CD8-positive, alpha-beta memory T cell (primary cell): ENCODE measurements at regions not wholly inside any gene's neighbourhood (a gene's known extent, or its start where the extent isn't known, plus 50 kb on each side); places are given as distances from the start of the nearest gene placed in this dataset.

Source experiments
- CTCF ChIA-PET: fragments of 350-600 bp; sonication (Branson Sonifier 250); formaldehyde crosslinking; loops from one replicate; lab custom pipeline; 2021; ENCODE audit warnings: antibody characterized with exemption; lab: Charles Lee
- POLR2A ChIA-PET: fragments of 350-600 bp; sonication (Branson Sonifier 250); formaldehyde crosslinking; loops from one replicate; lab custom pipeline; 2021; ENCODE audit warnings: antibody characterized with exemption; lab: Charles Lee
- DNase-seq, 5 donors: peaks; one replicate each; pipeline versions ENCODE4 v3.0.0 to v3.0.0-alpha.2; 2020 to 2022; ENCODE audit warnings: mixed read lengths in 1 of 5
- H3K27ac ChIP-seq: one replicate; pipeline ENCODE4 v1.7.0; 2013; ENCODE audit warnings: low read depth, mild to moderate bottlenecking, low read length, moderate library complexity
- H3K27me3 ChIP-seq: 2 replicates; pipeline ENCODE4 v1.7.0; 2013; ENCODE audit warnings: low read length, mild to moderate bottlenecking; ENCODE audit not compliant: insufficient read depth, poor library complexity, severe bottlenecking
- H3K36me3 ChIP-seq: 2 replicates; pipeline ENCODE4 v1.7.0; 2013; ENCODE audit warnings: mild to moderate bottlenecking, low read length, moderate library complexity; ENCODE audit not compliant: insufficient read depth
- H3K4me1 ChIP-seq: 2 replicates; pipeline ENCODE4 v1.7.0; 2013; ENCODE audit warnings: mild to moderate bottlenecking, low read length, moderate library complexity; ENCODE audit not compliant: insufficient read depth
- H3K4me3 ChIP-seq: 2 replicates; pipeline ENCODE4 v1.7.0; 2013; ENCODE audit warnings: mild to moderate bottlenecking, low read length
- H3K9me3 ChIP-seq: 2 replicates; pipeline ENCODE4 v1.7.0; 2013; ENCODE audit warnings: mild to moderate bottlenecking, low read length
- H3K27ac Mint-ChIP-seq, 8 donors: one replicate each; pipeline ENCODE4 v1.8.0; 2020 to 2021; ENCODE audit warnings: mixed read lengths in 8 of 8, mild to moderate bottlenecking in 6 of 8, inconsistent platforms in 3 of 8, moderate library complexity in 3 of 8
- H3K27me3 Mint-ChIP-seq, 2 donors: one replicate each; pipeline ENCODE4 v1.8.0; 2020 to 2021; ENCODE audit warnings: mixed read lengths in 2 of 2, mild to moderate bottlenecking in 1 of 2, moderate library complexity in 1 of 2
- H3K36me3 Mint-ChIP-seq, 3 donors: one replicate each; pipeline ENCODE4 v1.8.0; 2020 to 2021; ENCODE audit warnings: mixed read lengths in 3 of 3, inconsistent platforms in 1 of 3, mild to moderate bottlenecking in 1 of 3
- H3K4me1 Mint-ChIP-seq, 3 donors: one replicate each; pipeline ENCODE4 v1.8.0; 2020 to 2021; ENCODE audit warnings: mixed read lengths in 3 of 3, inconsistent platforms in 1 of 3, mild to moderate bottlenecking in 1 of 3
- H3K4me3 Mint-ChIP-seq, 7 donors: one replicate each; pipeline ENCODE4 v1.8.0; 2020 to 2021; ENCODE audit warnings: mixed read lengths in 7 of 7, mild to moderate bottlenecking in 6 of 7, moderate library complexity in 4 of 7, inconsistent platforms in 2 of 7
- H3K9me3 Mint-ChIP-seq, 5 donors: one replicate each; pipeline ENCODE4 v1.8.0; 2020 to 2022; ENCODE audit warnings: mixed read lengths in 5 of 5, mild to moderate bottlenecking in 3 of 5, moderate library complexity in 2 of 5, inconsistent platforms in 1 of 5

DNA sequence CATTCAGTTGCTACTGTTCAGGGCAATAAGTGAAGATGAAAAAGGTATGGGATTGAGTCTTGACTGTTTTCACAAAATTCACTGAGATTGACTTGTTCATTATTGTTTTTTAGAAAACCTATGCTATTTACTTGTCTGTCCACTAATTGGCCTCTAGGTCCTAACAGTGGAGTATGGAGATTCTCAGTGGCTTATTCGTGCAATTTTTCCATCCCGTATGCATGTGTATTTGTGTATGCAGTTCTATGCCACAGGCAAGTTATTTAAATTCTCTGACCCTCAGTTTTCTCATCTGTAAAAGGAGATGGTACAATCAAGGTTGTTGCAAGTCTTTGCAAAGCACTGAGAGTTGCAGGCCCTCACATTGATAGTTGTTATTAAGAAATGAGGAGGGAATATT lies 151.0 kb downstream of the BBOX1 start:
- H3K27me3 Mint-ChIP-seq = peaks cover 6 to 20% of the 10 kb centered on the region in 2 donors
- no peaks in the 10 kb centered on the region for H3K36me3 Mint-ChIP-seq
- Histone ChIP-seq H3K4me1 (no peaks in the 10 kb centered on the region), H3K4me3 (no peak overlapping the region), H3K27me3 (no peaks in the 10 kb centered on the region), H3K9me3 (no peaks in the 10 kb centered on the region), H3K27ac (no peak overlapping the region), H3K36me3 (no peaks in the 10 kb centered on the region)
- no peak for DNase-seq
- H3K9me3 Mint-ChIP-seq = no peaks in the 10 kb centered on the region
- ChIA-PET POLR2A (no interaction called here), CTCF (no interaction called here)
- no peak overlapping the region for H3K4me3 Mint-ChIP-seq
- H3K4me1 Mint-ChIP-seq = no peaks in the 10 kb centered on the region
- no peak overlapping the region for H3K27ac Mint-ChIP-seq

DNA sequence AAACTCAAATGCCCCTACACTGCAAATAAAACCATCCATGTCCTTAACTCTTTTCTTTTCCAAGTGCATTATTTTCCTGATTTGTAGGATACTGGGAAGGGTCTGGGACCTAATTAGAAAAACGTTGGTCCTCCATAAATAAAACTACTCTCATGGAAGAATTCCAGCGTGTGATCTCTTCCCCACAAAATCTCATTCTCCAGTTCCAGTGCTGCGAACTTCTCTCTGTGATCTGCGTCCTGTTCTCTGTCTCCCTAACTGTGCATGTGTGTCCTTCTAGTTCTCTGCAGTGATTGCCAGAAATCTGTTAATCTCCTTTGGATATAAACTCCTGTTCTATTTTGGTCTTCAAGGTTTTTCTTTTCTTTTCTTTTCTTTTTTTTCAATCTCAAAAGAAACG lies 148.1 kb downstream of the BBOX1 start:
- H3K4me3 Mint-ChIP-seq = peak overlapping the region in 1 of 7 donors; percentile 24
- no peaks in the 10 kb centered on the region for H3K36me3 Mint-ChIP-seq
- CTCF ChIA-PET = no interaction called here

DNA sequence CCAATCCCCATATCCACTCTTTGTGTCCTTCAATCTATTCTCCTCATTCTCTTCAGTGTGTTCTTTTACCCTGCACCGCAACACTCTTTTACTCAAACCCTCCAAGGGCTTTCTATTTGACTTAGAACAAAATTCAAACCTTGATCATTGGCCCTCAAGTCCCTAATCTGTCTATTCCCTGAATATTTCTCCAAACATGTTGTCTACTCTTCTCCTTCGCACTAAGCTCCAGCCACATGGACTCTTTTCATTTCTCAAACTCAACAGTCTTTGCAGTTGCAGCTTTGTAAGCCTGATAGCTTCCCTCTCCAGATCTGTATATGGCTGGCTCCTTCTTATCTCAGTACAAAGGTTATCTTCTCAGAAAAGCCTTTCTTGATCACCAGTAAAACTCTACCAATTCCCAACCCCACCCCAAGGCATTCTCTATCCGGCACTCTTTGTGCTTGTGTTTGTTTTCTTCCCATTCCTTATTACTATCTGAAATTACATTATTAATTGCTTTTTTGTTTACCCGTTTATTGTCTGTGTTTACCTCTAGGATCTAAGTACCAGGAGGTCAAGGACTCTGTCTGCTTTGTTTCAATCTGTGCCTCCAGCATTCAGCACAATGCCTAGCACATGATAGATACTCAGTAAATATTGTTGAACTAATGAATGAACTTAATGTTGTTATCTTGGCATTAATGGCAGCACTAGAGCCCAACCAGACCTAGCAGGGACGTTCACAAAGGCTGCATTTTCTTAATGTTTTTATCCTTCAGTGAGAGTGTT lies 147.4 kb downstream of the BBOX1 start:
- Histone ChIP-seq H3K4me1 (no peaks in the 10 kb centered on the region), H3K27ac (no peak overlapping the region), H3K4me3 (no peak overlapping the region), H3K9me3 (no peaks in the 10 kb centered on the region), H3K27me3 (no peaks in the 10 kb centered on the region), H3K36me3 (no peaks in the 10 kb centered on the region)
- DNase-seq = no peak
- peaks cover 3 to 16% of the 10 kb centered on the region in 2 donors for H3K27me3 Mint-ChIP-seq
- H3K36me3 Mint-ChIP-seq = no peaks in the 10 kb centered on the region
- POLR2A ChIA-PET = no interaction called here
- CTCF ChIA-PET = no interaction called here
- H3K9me3 Mint-ChIP-seq = no peaks in the 10 kb centered on the region
- no peak overlapping the region for H3K4me3 Mint-ChIP-seq
- peak overlapping the region in 1 of 8 donors; percentile 23 for H3K27ac Mint-ChIP-seq
- no peaks in the 10 kb centered on the region for H3K4me1 Mint-ChIP-seq

More for the DNA sequence above, 148.1 kb downstream of the BBOX1 start:
- Mint-ChIP-seq H3K4me1 (no peaks in the 10 kb centered on the region), H3K9me3 (no peaks in the 10 kb centered on the region), H3K27me3 (peaks cover 3 to 16% of the 10 kb centered on the region in 2 donors), H3K27ac (no peak overlapping the region)
- DNase-seq = no peak
- Histone ChIP-seq H3K36me3 (no peaks in the 10 kb centered on the region), H3K4me1 (no peaks in the 10 kb centered on the region), H3K27me3 (no peaks in the 10 kb centered on the region), H3K9me3 (no peaks in the 10 kb centered on the region), H3K27ac (no peak overlapping the region), H3K4me3 (no peak overlapping the region)
- POLR2A ChIA-PET = no interaction called here

DNA sequence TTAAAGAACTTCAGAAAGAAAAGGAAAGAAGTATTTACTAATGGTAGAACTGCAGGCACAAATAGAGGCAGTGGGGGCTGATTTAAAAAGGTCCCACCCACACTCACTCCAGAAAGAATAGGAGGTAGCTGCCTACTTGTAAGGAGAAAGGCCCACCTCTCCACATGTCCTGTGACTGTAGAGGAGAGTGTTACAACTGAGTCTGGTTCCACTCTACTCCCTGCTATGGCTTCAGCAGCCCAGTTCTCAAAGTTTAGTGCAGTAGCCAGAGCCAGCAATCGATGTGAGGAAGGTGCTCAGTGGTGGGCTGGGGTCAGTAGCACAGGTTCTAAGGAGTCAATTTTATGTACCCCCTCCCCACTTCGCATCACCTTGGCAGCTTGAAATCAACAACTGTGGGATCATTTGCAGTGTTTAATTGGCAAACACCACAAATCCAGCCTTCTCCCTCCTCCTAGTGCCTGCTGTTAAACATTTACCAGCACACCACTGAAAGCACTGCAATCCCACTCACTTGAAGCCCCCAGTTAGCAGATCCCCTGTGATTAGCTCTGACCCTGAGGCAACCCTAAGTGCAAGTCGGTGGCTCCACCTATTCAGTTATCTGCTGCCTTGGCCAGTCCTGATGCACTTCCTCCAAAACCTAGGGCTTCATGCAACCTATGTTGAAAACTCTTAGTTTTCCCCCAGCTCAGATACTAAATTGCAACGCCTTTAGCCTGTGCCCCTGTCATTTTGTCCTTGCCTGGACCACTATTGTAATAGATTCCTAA lies 146.6 kb downstream of the BBOX1 start:
- CTCF ChIA-PET = no interaction called here
- no peaks in the 10 kb centered on the region for H3K36me3 Mint-ChIP-seq
- no peaks in the 10 kb centered on the region for H3K4me1 ChIP-seq
- no peak overlapping the region for H3K27ac Mint-ChIP-seq
- H3K4me1 Mint-ChIP-seq = no peaks in the 10 kb centered on the region
- no peak for DNase-seq
- peaks cover 6 to 16% of the 10 kb centered on the region in 2 donors for H3K27me3 Mint-ChIP-seq
- POLR2A ChIA-PET = no interaction called here
- H3K36me3 ChIP-seq = no peaks in the 10 kb centered on the region
- no peaks in the 10 kb centered on the region for H3K27me3 ChIP-seq
- no peaks in the 10 kb centered on the region for H3K9me3 Mint-ChIP-seq
- no peak overlapping the region for H3K4me3 ChIP-seq
- no peak overlapping the region for H3K4me3 Mint-ChIP-seq
- H3K27ac ChIP-seq = no peak overlapping the region
- no peaks in the 10 kb centered on the region for H3K9me3 ChIP-seq

DNA sequence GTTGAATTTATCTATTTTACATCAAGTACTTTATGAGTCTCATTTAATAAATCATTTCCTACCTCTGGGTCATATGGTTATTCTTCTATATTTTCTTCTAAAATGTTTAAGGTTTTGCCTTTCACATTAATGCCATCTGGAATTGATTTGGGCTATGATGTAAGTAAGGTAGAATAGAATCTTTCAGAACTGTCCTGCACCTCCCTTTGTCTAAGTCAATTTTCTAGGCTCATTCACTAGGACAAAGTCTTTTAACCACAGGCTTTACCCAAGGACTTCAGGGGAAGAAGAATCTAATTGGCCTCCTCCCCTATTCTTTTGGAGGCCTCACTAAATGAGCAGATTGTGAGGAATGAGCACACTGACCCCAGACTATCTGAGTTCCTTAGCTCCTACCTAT lies 146.0 kb downstream of the BBOX1 start:
- no peak overlapping the region for H3K27ac Mint-ChIP-seq
- Histone ChIP-seq H3K36me3 (no peaks in the 10 kb centered on the region), H3K4me3 (no peak overlapping the region), H3K4me1 (no peaks in the 10 kb centered on the region), H3K27me3 (no peaks in the 10 kb centered on the region), H3K27ac (no peak overlapping the region), H3K9me3 (no peaks in the 10 kb centered on the region)
- ChIA-PET CTCF (no interaction called here), POLR2A (no interaction called here)
- no peak for DNase-seq
- peaks cover 6 to 13% of the 10 kb centered on the region in 2 donors for H3K27me3 Mint-ChIP-seq
- no peak overlapping the region for H3K4me3 Mint-ChIP-seq
- H3K4me1 Mint-ChIP-seq = no peaks in the 10 kb centered on the region
- no peaks in the 10 kb centered on the region for H3K36me3 Mint-ChIP-seq
- H3K9me3 Mint-ChIP-seq = no peaks in the 10 kb centered on the region

DNA sequence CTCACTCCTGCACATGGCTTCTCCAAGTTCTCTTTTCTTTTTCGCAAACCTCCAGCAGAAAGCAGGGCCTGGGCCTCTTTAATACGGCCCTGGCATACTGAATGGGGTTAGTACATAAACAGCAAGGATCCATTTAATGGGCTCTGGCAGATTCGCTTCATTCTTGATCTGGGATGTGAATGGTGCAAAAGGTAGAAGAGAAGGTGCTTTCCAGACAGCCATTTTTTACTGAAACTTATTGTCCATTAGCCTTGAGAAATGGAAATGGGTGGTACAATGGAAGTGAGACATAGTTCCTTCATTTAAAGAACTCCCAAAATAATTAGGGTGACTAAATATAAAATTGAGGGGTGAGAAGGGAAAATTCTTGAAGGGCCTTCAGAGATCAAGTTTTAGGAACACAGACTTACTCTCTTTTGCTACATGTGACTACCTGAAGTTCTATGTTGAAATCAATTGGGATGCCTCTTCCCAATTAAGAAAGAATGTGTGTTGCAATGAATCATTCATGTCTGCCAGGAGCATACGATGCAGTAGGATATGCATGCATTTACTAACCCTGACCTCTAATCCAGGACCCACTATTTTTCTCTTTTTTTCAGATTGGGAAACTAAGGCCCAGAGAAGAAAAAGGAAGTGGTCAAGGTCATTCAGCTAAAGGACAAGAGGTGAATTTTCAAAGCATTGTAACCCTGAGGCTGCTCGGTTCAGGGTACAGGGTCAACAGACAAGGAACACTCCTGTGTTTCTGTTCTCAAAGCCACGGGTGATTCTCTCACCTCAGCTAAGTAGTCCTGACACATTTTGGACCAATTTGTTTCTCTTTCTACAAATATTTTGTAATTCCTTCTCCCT lies 144.1 kb downstream of the BBOX1 start:
- no peaks in the 10 kb centered on the region for H3K36me3 ChIP-seq
- H3K4me1 ChIP-seq = no peaks in the 10 kb centered on the region
- no peak overlapping the region for H3K4me3 Mint-ChIP-seq
- POLR2A ChIA-PET = no interaction called here
- no peak overlapping the region for H3K4me3 ChIP-seq
- H3K9me3 Mint-ChIP-seq = no peaks in the 10 kb centered on the region
- H3K27ac ChIP-seq = no peak overlapping the region
- H3K4me1 Mint-ChIP-seq = no peaks in the 10 kb centered on the region
- CTCF ChIA-PET = interaction anchor here (0.8 to 1.4 kb wide), 3 partner anchors 112 to 301 kb away, joined by 3 to 8 read pairs (median 7); no protein-coding TSS in a partner anchor
- H3K27me3 Mint-ChIP-seq = peaks cover 4 to 6% of the 10 kb centered on the region in 2 donors
- DNase-seq = no peak
- H3K27me3 ChIP-seq = no peaks in the 10 kb centered on the region
- H3K36me3 Mint-ChIP-seq = no peaks in the 10 kb centered on the region
- H3K9me3 ChIP-seq = no peaks in the 10 kb centered on the region
- no peak overlapping the region for H3K27ac Mint-ChIP-seq

DNA sequence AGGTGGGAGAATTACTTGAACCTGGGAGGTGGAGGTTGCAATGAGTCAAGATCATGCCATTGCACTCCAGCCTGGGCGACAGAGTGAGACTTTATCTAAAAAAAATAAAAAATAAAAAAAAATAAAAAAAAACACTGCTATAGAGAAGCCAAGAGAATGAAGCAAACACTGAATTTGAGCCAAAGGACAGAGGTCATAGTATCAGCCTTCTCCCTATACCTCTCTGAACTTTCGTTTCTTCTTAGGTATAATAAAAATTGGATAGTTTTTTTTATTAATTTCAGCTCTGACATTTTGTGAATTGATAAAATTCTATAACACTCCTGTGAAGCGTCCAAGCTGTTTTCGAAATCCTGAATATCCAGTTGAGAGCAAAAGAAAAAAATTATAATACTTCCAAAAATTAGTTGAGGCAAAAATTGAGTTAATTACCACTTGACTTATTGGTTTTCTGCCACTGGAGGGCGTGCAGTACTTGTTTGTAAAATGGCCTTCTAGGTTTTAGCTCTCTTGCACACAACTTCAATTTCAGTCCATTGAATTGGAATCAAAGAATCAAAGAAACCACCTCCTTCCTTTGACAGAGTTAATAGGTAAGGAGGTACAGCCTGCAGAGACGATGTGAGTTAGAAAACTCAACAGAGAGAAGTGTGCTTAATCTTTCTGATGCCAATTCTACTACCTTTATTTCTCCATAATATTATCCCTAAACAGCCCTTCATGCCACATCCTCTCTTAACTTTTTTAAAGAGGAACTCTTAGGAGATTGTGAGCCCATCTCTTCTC lies 143.2 kb downstream of the BBOX1 start:
- H3K36me3 Mint-ChIP-seq = no peaks in the 10 kb centered on the region
- H3K4me1 Mint-ChIP-seq = no peaks in the 10 kb centered on the region
- Histone ChIP-seq H3K27ac (no peak overlapping the region), H3K4me1 (no peaks in the 10 kb centered on the region), H3K9me3 (no peaks in the 10 kb centered on the region), H3K4me3 (no peak overlapping the region), H3K27me3 (no peaks in the 10 kb centered on the region), H3K36me3 (no peaks in the 10 kb centered on the region)
- peak in 2 of 5 donors; percentile 6 to 30 for DNase-seq
- H3K4me3 Mint-ChIP-seq = no peak overlapping the region
- POLR2A ChIA-PET = no interaction called here
- no peak overlapping the region for H3K27ac Mint-ChIP-seq
- CTCF ChIA-PET = interaction anchor here (0.8 to 1.7 kb wide), 5 partner anchors 13 to 313 kb away, joined by 3 to 7 read pairs (median 3); no protein-coding TSS in a partner anchor
- H3K27me3 Mint-ChIP-seq = peaks cover 4 to 6% of the 10 kb centered on the region in 2 donors
- H3K9me3 Mint-ChIP-seq = no peaks in the 10 kb centered on the region
